IMR-90 (cell line): ENCODE measurements at regions not wholly inside any gene's neighbourhood (a gene's known extent, or its start where the extent isn't known, plus 50 kb on each side); places are given as distances from the start of the nearest gene placed in this dataset.

ENCODE experiments used
- ATAC-seq: fragments of 200-7000 bp; cut with Tn5 transposase; 2 replicates; pipeline ENCODE4 v1.9.1; 2020; ENCODE audit warnings: low read depth, mild to moderate bottlenecking, moderate library complexity
- BruUV-seq: library from RNA; stranded (reverse); fragments of 400-500 nt; replicated peaks from 2 replicates; lab custom pipeline; 2021; lab: Mats Ljungman, UMichigan
- CTCF ChIA-PET: fragments of 300-600 bp; formaldehyde crosslinking; extraction: SDS; loops from one replicate; lab custom pipeline; 2021; ENCODE audit warnings: antibody characterized with exemption; lab: Yijun Ruan, JAX
- POLR2A ChIA-PET: fragments of 300-600 bp; sonication (Branson Sonifier 250); formaldehyde crosslinking; loops from one replicate; lab custom pipeline; 2022; ENCODE audit warnings: antibody characterized with exemption; ENCODE audit not compliant: unreplicated experiment; lab: Charles Lee
- DNase-seq: peaks from one replicate; pipeline ENCODE4 v3.0.0; 2013
- H2AFZ ChIP-seq: replicated peaks from 2 replicates; pipeline ENCODE3; 2013; ENCODE audit warnings: low read length, mild to moderate bottlenecking; ENCODE audit not compliant: poor library complexity
- H2AK5ac ChIP-seq: 2 replicates; pipeline ENCODE4 v1.6.1; 2013; ENCODE audit warnings: low read depth, low read length, inconsistent platforms
- H2AK9ac ChIP-seq: replicated peaks from 2 replicates; pipeline ENCODE3; 2013; ENCODE audit warnings: mild to moderate bottlenecking, low read depth, low read length, moderate library complexity; ENCODE audit not compliant: poor library complexity
- H2BK120ac ChIP-seq: 2 replicates; pipeline ENCODE4 v1.6.1; 2013; ENCODE audit warnings: low read depth, low read length, inconsistent platforms
- H2BK15ac ChIP-seq: 3 replicates; pipeline ENCODE4 v1.6.1; 2013; ENCODE audit warnings: low read depth, low read length, inconsistent platforms
- H2BK20ac ChIP-seq: 2 replicates; pipeline ENCODE4 v1.6.1; 2013; ENCODE audit warnings: low read depth, mild to moderate bottlenecking, inconsistent platforms, low read length, moderate library complexity
- H2BK5ac ChIP-seq: 2 replicates; pipeline ENCODE4 v1.6.1; 2013; ENCODE audit warnings: mild to moderate bottlenecking, low read depth, low read length, inconsistent platforms; ENCODE audit not compliant: poor library complexity, severe bottlenecking
- H3K14ac ChIP-seq: replicated peaks from 2 replicates; pipeline ENCODE4 v1.6.1; 2013; ENCODE audit warnings: low read depth, low read length, inconsistent platforms
- H3K18ac ChIP-seq: 2 replicates; pipeline ENCODE4 v1.6.1; 2013; ENCODE audit warnings: low read depth, low read length, control low read depth
- H3K23ac ChIP-seq: 2 replicates; pipeline ENCODE4 v1.6.1; 2013; ENCODE audit warnings: low read depth, low read length, inconsistent platforms
- H3K27ac ChIP-seq: 2 replicates; pipeline ENCODE4 v1.5.1; 2013; ENCODE audit warnings: mild to moderate bottlenecking, control low read depth, low read length; ENCODE audit not compliant: insufficient read depth
- H3K27me3 ChIP-seq: 2 replicates; pipeline ENCODE4 v1.6.1; 2013; ENCODE audit warnings: low read length; ENCODE audit not compliant: control insufficient read depth, insufficient read depth
- H3K36me3 ChIP-seq: 2 replicates; pipeline ENCODE4 v1.6.1; 2013; ENCODE audit warnings: low read length, mixed read lengths; ENCODE audit not compliant: control insufficient read depth, insufficient read depth
- H3K4ac ChIP-seq: 2 replicates; pipeline ENCODE4 v1.6.1; 2013; ENCODE audit warnings: low read depth, low read length, inconsistent platforms
- H3K4me1 ChIP-seq: 2 replicates; pipeline ENCODE4 v1.6.1; 2013; ENCODE audit warnings: low read length, mixed read lengths; ENCODE audit not compliant: control insufficient read depth, insufficient read depth
- H3K4me2 ChIP-seq: 2 replicates; pipeline ENCODE4 v1.6.1; 2013; ENCODE audit warnings: low read depth, mild to moderate bottlenecking, control low read depth, low read length, moderate library complexity
- H3K4me3 ChIP-seq: 2 replicates; pipeline ENCODE4 v1.5.1; 2013; ENCODE audit warnings: low read depth, mild to moderate bottlenecking, control low read depth, low read length, moderate library complexity; ENCODE audit not compliant: insufficient read depth
- H3K56ac ChIP-seq: 2 replicates; pipeline ENCODE4 v1.6.1; 2013; ENCODE audit warnings: low read length, inconsistent platforms; ENCODE audit not compliant: insufficient read depth; ENCODE audit errors: extremely low read depth
- H3K79me1 ChIP-seq, 2 experiments: 2 replicates each; pipeline ENCODE4 v1.6.1; 2013; ENCODE audit warnings: low read length in 2 of 2, inconsistent platforms in 1 of 2, low read depth in 1 of 2
- H3K9ac ChIP-seq: 2 replicates; pipeline ENCODE4 v1.6.1; 2013; ENCODE audit warnings: low read depth, low read length, control low read depth
- H3K9me1 ChIP-seq: 2 replicates; pipeline ENCODE4 v1.6.1; 2013; ENCODE audit warnings: low read length, inconsistent platforms; ENCODE audit not compliant: insufficient read depth
- H3K9me3 ChIP-seq: 2 replicates; pipeline ENCODE4 v1.6.1; 2013; ENCODE audit warnings: low read length; ENCODE audit not compliant: control insufficient read depth, insufficient read depth
- H4K20me1 ChIP-seq: 2 replicates; pipeline ENCODE4 v1.6.1; 2013; ENCODE audit warnings: low read length, inconsistent platforms; ENCODE audit not compliant: insufficient read depth
- H4K5ac ChIP-seq: 2 replicates; pipeline ENCODE4 v1.6.1; 2013; ENCODE audit warnings: mild to moderate bottlenecking, low read depth, low read length, control low read depth
- H4K8ac ChIP-seq, 2 experiments: 2 replicates each; pipeline ENCODE4 v1.6.1; 2013; ENCODE audit warnings: low read depth in 2 of 2, low read length in 2 of 2, control low read depth in 1 of 2, inconsistent platforms in 1 of 2
- H4K91ac ChIP-seq: 2 replicates; pipeline ENCODE4 v1.6.1; 2013; ENCODE audit warnings: low read depth, low read length, inconsistent platforms; ENCODE audit not compliant: insufficient read depth
- CEBPB ChIP-seq: IDR thresholded peaks from 2 replicates; pipeline ENCODE4 v1.6.1; 2012; ENCODE audit warnings: low read depth, low read length, improper control_type of control experiment
- CTCF ChIP-seq: conservative IDR thresholded peaks from 2 replicates; pipeline ENCODE4 v1.5.1; 2012; ENCODE audit warnings: mild to moderate bottlenecking, low read depth, low read length, improper control_type of control experiment
- MXI1 ChIP-seq: IDR thresholded peaks from 2 replicates; pipeline ENCODE4 v1.6.1; 2012; ENCODE audit warnings: low read depth, mild to moderate bottlenecking, low read length, moderate library complexity, borderline replicate concordance
- SMC3 ChIP-seq: fragments of 150-350 bp; IDR thresholded peaks from 2 replicates; pipeline ENCODE4 v1.6.1; 2016; ENCODE audit warnings: low read depth, mild to moderate bottlenecking, antibody characterized with exemption, low read length, moderate library complexity
- WGBS, 2 experiments: methylation state at CpG; one replicate each; pipeline versions ENCODE4 v1.1.5 to v1.1.7; 2013; ENCODE audit warnings: missing lambda C conversion rate in 2 of 2; ENCODE audit not compliant: insufficient read length in 1 of 2; ENCODE audit errors: extremely low coverage in 2 of 2; 5-methylcytosine and 5-hydroxymethylcytosine counted together
- dilution Hi-C: fragments of 300-500 bp; cut with HindIII; formaldehyde crosslinking; loops from one replicate; pipeline ENCODE4 v1.14.3; 2018; ENCODE audit warnings: low sequenced_read_pairs; ENCODE audit not compliant: unreplicated experiment
- in situ Hi-C: fragments of 300-500 bp; cut with MboI; formaldehyde crosslinking; loops from 3 replicates; pipeline ENCODE4 v1.14.3; 2019; ENCODE audit warnings: low sequenced_read_pairs, inconsistent platforms, mixed read lengths
- intact Hi-C: fragments of 100-400 bp; cut with micrococcal nuclease; formaldehyde crosslinking; loops from 2 replicates; pipeline ENCODE4 v1.10.0; 2022
- TF ChIP-seq, protein P1 (sequence below): fragments of 150-350 bp; IDR thresholded peaks from 2 replicates; pipeline ENCODE4 v1.6.1; 2017; ENCODE audit warnings: mild to moderate bottlenecking, antibody characterized with exemption, low read length, low read depth

DNA sequence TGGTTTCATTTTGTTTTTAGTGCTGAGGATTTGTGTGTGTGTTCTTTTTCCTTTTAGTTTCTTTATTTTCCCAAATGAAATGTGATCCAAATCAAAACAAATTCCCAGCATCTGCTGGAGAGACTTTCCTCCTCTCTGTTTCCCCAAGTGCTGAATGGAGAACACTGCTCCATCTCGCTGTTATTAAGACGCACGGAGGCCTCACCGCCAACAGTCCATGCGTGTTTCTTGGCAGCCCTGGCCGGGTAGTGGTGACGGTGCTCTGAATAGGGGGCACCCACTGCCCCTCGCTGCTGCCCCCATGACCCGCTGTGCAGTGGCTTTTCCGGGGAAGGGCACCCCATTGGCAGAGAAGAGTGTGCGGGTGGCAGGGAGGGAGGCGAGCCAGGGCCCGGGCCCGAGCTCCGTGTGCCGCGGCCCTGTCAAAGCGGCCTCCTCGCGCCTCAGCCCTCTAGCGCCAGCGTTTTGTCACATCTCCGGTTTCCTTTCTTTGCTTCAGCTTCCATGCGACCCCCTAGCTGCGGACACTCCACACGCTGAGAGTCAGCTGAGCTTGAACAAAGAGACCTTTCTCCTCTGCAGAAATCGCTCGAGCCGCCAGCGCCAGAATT, 473.7 kb upstream of the SALL3 start:
- H3K36me3 ChIP-seq = no peaks in the 10 kb centered on the region
- no peak overlapping the region for H3K14ac ChIP-seq
- no peak overlapping the region for H2AK9ac ChIP-seq
- BruUV-seq = no TSS peak
- H3K79me1 ChIP-seq = no peaks in the 10 kb centered on the region
- ATAC-seq (no peak), DNase-seq (no peak)
- POLR2A ChIA-PET = no interaction called here
- in situ Hi-C loops = no loop called here
- no peak overlapping the region for H2BK20ac ChIP-seq
- no peaks in the 10 kb centered on the region for H3K9me1 ChIP-seq
- no peak overlapping the region for H4K8ac ChIP-seq
- no peak overlapping the region for H2BK120ac ChIP-seq
- no peak overlapping the region for H3K27ac ChIP-seq
- dilution Hi-C loops = no loop called here
- H3K9me3 ChIP-seq = peaks cover 64% of the 10 kb centered on the region
- no peaks in the 10 kb centered on the region for H3K27me3 ChIP-seq
- H4K5ac ChIP-seq = no peak overlapping the region
- no peak overlapping the region for H2BK5ac ChIP-seq
- H3K4me3 ChIP-seq = no peak overlapping the region
- CTCF ChIA-PET = no interaction called here
- no peaks in the 10 kb centered on the region for H4K20me1 ChIP-seq
- H3K23ac ChIP-seq = no peak overlapping the region
- intact Hi-C loops = no loop called here
- no peak overlapping the region for H3K9ac ChIP-seq
- H3K4me1 ChIP-seq = no peaks in the 10 kb centered on the region
- H2BK15ac ChIP-seq = no peak overlapping the region
- H4K91ac ChIP-seq = no peak overlapping the region
- no peak overlapping the region for H2AFZ ChIP-seq
- no peak overlapping the region for H3K4me2 ChIP-seq
- no peak overlapping the region for H3K4ac ChIP-seq
- no peak for TF ChIP-seq CTCF
- no peak for TF ChIP-seq MXI1
- no peak for TF ChIP-seq SMC3
- TF ChIP-seq CEBPB = no peak
- TF ChIP-seq, protein P1, sequence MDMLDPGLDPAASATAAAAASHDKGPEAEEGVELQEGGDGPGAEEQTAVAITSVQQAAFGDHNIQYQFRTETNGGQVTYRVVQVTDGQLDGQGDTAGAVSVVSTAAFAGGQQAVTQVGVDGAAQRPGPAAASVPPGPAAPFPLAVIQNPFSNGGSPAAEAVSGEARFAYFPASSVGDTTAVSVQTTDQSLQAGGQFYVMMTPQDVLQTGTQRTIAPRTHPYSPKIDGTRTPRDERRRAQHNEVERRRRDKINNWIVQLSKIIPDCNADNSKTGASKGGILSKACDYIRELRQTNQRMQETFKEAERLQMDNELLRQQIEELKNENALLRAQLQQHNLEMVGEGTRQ = no peak
- H3K18ac ChIP-seq = no peak overlapping the region
- no CpG with 5 or more reads among the region's 30 CpGs for WGBS, 2 experiments
- H2AK5ac ChIP-seq = no peak overlapping the region
- no peak overlapping the region for H3K56ac ChIP-seq
